Fibroblast of skin of back (primary cell): ENCODE measurements at regions not wholly inside any gene's neighbourhood (a gene's known extent, or its start where the extent isn't known, plus 50 kb on each side); places are given as distances from the start of the nearest gene placed in this dataset.
A peak's percentile ranks its signal among the peaks of the same experiment; 100 is the strongest.

Experiments used
- DNase-seq: peaks from one replicate; pipeline ENCODE4 v3.0.0-alpha.2; 2013

DNA sequence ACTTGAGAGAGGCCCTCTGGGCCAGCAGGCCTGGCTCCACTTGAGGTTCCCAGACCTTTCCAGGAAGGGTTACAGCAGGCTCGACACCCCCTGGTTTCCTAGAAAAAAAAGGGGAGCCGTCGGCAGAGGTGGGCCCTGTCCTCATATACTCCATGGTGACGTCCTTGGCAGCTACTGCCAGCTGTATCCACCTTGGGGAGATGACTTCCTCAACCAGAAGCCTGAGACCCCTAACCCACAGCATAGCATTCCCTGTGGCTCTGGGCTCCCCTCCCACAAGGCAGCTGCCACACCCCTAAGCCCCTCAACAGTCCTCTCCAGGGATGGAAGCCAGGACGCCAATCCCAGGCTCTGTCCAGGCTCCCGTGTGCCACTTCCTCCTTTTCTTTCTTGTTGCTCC, 294.8 kb downstream of the CDC5L start:
- no peak for DNase-seq

DNA sequence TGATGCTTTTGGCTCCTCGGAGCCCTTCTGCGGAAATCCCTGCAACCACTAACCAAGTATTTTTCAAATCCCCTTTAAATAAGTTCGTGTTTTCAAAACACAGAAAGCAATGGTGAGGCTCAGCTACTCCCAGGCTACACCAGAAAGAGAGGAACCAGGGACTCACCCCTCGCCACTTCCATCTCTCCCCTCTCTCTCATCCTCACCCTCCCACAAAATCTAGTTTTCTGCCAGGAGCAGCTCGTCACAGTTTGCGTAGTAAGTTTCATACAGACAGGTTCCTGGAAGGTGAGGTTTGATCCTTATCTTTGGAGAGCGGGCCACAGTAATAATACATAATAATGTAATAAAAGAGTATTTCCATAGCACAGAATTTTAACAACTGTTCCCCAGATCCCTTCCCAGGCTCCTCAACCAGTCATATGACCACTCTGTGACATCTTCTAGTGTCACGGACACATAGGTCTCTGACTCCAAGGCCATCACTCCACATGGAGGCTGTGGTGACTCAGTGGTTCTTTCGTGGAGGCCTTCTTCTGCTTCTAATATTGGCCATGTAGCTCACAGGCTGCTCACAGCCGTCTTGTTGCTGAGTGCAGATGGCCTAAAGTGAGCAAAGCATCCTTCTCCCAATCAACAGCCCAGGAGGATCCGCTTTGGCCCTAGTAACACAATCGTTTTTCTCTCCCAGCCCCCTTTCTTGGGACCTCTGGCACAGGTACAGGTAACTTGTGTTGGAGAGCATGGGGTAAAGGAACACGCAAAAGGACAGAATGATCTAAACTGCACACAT, 295.7 kb downstream of the CDC5L start:
- DNase-seq: no peak

GRCh38 chr6:44685213-44685612, 297.7 kb downstream of the CDC5L start:
- no peak for DNase-seq

GRCh38 chr6:44696099-44696498, 308.6 kb downstream of the CDC5L start:
- peak; percentile 74 for DNase-seq

DNA sequence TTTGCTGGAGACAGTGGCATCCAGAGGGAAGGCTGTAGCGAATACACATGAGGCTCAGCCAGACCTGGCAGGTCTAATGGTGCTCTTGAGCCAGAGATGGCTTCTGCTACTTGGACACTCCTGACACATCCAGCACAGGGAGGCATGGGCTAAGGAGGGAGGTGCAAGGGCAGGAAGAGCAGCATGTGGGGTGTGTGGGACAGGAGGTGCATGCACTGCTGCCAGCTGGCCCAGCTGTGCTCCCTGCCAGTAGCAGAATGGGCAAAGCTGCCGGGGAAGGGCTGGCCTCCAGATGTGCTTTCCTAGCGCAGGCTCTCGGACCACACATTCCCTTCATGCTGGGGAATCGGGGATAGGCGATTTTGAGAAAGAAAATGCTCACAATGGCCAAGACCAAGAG, 309.2 kb downstream of the CDC5L start:
- no peak for DNase-seq

GRCh38 chr6:44697327-44697726, 309.8 kb downstream of the CDC5L start:
- DNase-seq: peak; percentile 80

DNA sequence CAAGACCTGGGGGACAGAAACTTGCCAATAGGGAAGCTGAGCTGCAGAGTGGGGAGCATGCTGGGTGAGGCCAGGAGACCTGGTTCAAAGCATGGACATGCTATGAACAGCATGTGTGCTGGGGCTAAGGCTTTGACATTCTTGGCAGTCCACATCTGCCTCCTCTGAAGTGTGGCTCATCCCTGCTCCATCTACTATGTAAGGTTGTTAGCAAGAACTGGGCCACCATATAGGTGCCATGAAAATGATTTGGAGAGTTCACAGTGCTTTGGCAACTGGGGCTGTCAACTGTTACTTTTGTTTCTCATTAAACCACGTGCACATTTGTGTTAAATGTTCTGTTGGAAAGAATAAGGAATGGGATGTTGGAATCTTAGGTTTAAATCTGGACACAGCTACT, 311.1 kb downstream of the CDC5L start:
- DNase-seq: no peak

DNA sequence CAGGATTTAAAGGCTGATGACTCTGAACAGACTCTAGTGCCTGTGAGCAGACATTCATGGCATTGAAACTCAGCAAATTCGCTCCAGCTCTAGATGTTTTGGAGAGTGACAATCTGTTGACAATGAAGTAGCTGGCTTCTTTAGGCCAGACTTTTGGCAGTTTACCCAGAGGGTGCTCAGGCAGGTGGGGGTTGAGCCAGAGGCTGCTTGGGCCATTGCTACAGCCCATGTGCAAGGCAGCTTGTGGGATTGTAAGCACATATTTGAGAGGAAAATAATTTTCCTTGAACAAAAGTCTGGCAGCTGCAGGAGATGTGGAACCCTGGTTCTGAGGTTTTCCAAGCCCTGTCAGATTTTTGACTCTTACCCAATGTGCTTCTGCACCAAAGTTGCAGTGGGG, 311.6 kb downstream of the CDC5L start:
- no peak for DNase-seq

DNA sequence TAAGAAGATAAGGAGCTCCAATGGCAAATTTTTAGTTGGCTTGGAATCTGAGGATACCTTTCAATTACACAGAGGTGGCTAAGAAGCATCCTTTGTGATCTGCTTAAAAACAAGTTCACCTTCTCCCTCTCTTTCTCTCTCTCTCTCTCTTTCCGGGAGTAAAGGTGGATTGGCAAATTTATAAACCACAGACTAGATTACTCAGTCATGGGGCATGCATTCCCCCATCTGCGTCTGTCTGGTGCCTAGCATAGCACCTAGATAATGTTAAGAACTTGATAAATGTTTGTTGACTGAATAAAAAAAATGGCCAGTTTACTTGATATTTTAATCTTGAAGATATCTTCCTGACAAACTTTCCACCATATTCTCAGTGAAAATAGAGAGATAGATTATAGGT, 312.3 kb downstream of the CDC5L start:
- no peak for DNase-seq

DNA sequence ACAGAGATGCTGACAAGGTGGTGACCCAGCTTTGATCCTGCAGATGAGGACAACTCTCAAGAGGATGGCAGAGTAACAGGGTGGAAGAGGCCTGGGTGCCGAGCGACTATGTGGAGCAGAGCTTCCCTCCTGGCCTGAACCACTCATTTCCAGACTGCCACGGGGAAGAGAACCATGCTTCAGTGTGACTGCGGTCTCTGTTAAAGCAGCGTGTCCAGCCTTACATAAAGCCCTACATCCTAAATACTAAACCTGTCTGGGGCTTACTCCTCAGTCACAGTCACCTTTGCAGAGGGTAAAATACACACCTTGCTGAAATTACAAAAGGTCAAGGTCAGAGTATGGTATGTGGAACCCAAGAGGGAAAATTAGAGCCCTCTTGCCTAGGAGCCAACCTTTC, 312.9 kb downstream of the CDC5L start:
- DNase-seq: no peak

DNA sequence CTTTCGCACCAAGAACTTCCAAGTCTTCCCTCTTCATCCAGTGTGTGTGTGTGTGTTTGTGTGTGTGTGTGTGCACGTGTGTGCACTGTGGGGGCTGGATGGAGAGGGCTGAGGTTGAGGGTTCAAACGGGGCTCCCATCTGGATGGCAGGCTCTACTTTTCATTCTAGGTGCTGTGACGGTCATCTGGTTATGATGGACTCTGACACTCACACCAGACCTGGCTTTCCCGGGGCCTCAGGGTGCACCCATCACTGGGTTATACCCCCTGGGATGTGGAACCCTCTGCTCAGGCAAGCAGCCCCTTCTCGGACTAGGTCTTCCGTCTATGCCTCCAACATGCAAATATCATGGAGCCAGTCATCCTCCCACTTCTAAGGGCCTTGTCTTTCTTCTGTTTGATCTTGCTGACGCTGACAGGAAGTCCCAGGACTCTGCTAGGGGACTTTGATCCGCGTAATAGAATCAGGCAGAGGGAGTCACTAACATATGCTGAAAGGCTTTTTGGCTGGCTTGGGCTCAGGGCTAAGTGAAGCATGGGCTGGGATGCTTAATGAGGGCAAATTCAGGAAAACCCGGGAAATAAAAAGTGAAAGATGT, 313.6 kb downstream of the CDC5L start:
- no peak for DNase-seq

GRCh38 chr6:44701637-44702101, 314.2 kb downstream of the CDC5L start:
- DNase-seq: peak; percentile 72

DNA sequence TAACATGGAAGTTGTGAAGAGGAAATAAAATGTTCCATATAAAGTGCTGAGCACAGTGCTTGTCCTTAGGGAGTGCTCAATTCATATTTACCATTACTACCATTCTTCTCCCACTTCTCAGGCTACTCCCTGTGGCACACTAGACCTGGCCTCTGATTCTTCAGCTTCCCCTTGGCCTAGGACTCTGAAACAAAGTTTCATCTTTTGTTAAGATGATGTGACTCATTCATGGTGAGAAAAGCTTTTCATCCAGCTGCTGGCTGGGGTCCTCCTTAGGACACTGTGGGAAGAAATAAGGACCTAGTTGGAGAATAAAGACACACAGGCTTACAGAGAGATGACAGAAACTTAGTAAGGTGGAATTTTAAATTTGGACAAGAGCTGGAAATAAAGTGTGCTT, 314.8 kb downstream of the CDC5L start:
- peak; percentile 44 for DNase-seq

DNA sequence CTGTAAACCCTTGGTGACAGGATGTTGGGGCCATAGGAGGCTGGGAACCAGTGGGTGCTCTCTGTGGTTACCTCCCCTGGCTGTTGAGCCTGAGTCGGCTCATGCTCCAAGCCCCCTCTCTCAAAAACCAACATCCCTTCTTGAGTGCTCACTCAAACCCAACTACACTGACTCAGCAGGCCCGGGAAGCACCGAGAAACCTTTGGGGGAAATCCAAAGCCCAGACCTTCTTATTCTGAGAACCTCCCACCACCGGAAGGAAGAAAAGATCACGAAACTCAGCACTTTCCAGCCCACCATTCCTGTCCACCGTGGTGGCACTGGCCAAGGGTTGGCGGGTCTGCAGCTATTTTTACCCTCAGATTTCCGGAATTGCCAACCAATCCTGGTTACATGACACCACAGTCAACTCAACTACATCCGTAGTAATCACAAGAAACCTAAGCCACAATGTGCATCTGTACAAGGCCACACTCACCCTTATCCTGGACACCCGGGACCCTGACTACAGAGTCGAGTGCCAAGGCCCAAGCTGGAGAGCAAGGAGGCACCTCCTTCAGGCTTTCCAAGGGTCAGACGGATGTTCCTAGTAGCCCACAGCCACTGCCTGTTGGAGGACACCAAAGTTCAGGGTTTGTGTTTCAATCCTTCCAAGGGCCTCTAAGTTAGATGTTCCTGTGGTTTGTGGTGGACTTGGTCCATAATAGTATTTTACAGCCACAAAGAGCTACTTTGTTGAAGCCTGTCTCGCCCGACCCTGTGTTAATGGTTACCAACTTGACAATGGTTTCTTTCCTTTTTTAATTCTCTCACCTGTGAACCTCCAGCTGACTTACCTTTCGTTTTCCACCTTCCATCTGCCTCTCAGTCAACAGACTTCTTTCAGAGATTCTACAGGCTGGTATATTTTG, 317.0 kb downstream of the CDC5L start:
- no peak for DNase-seq

DNA sequence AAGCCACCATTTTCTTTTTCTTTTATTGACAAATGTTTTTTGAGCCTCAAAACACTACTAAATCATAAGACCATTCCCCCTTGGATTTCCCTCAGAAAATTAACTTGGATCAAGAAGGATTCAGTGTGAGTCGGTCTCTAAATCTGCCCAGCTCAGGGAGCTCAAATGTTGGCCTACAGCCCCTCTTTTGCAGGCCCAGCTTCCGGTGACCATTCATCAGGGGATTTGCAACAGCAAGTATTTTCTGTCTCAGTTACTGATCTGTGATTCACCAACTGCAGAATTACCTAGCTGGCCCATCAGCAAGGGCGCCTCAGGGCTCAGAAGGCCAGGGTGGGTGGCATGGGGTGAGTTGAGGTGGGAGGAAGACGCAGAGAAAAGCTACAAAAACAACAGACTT, 318.1 kb downstream of the CDC5L start:
- no peak for DNase-seq

- no peak for DNase-seq
These were observed 318.5 kb downstream of the CDC5L start for GRCh38 chr6:44706011-44706410.

- DNase-seq: no peak
These were observed 320.7 kb downstream of the CDC5L start for GRCh38 chr6:44708208-44708607.

DNA sequence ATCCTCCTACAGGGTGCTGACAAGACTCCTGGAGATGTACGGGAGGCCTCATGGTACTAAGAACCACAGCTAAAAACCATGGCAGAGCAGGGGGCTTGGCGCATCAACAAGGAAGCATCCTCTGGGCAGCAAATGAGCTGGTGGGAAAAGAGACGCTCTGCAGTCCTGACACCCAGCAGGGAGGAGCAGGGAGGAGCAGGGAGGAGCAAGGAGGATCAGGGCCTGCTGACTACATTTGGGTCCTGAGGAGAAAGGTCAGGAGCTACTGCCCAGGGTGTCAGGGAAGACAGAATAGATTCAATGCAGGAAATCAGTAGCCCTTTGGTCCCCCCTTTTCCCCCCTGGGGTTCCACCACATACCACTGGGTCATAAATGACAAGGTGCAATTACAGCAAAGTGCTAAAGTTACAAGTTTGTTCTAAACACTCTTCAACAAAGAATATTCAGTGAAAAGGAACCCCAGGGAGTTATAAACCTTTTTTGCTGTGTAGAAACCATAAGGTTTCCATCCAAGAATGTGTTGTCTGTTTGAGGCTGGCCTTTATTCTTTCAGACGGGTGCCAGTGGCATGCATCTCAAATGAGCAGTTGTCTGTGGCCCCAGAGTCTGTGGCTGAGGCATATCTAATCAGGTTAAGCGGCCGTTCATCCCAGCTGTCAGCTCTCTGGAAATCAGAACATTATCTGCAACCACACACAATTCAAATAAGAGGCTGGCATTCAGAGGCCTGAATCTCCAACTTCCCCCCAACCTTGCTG, 325.0 kb downstream of the CDC5L start:
- DNase-seq: no peak

DNA sequence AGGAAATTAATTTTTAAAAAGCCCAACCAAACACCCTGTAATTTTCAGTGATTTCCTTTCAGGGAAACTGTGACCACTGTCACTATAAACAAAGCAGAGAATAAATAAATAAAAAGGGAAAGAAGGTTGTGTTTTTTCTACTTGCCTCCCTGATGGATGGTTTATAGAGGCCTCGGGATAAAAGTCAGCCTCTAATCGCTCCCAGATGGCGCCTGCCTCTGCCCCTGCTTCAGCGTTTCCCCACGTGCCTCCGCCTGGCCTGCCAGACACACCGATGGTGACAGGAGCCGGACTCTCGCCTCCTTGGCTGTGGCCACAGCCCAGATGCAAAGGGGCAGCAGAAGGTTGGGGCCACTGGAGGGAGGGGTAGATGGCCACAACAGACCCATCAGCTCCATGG, 327.7 kb downstream of the CDC5L start:
- no peak for DNase-seq

GRCh38 chr6:44715925-44716324, 328.4 kb downstream of the CDC5L start:
- DNase-seq: no peak

DNA sequence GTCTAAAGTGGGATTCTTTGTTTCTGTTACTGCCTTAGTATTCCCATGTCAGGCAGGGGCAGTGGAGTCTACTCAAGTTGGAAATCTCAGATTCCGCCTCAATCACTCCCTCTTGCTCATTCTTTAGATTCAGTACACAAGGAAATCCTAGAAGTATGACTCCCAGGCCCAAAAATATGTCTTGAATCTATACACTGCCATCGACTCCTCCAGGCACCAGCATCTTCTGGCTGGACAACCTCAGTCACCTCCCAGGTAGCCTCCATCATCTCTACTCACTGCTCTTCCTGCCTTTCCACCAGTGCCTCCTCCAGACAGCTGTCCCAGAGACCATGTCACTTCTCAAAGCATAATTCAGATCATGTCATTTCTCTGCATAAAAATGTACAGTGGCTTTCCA, 329.9 kb downstream of the CDC5L start:
- no peak for DNase-seq

GRCh38 chr6:44721954-44722578, 334.6 kb downstream of the CDC5L start:
- DNase-seq: no peak
